Large intestine (tissue), 3 donors: ENCODE measurements at regions not wholly inside any gene's neighbourhood (a gene's known extent, or its start where the extent isn't known, plus 50 kb on each side); places are given as distances from the start of the nearest gene placed in this dataset.

ENCODE experiments used
- DNase-seq, 2 donors: peaks; one replicate each; pipeline versions ENCODE4 v3.0.0 to v3.0.0-alpha.2; 2013
- H3K27ac ChIP-seq: one replicate; pipeline ENCODE4 v1.5.1; 2013; ENCODE audit warnings: low read length
- H3K27me3 ChIP-seq: 2 replicates; pipeline ENCODE4 v1.6.1; 2013; ENCODE audit warnings: low read length; ENCODE audit not compliant: control insufficient read depth, insufficient read depth
- H3K36me3 ChIP-seq: 2 replicates; pipeline ENCODE4 v1.6.1; 2013; ENCODE audit warnings: low read length; ENCODE audit not compliant: control insufficient read depth, insufficient read depth
- H3K4me1 ChIP-seq: one replicate; pipeline ENCODE4 v1.6.1; 2013; ENCODE audit warnings: low read length; ENCODE audit not compliant: control insufficient read depth, insufficient read depth
- H3K4me3 ChIP-seq: one replicate; pipeline ENCODE4 v1.5.1; 2013; ENCODE audit warnings: low read length
- H3K9me3 ChIP-seq: one replicate; pipeline ENCODE4 v1.6.1; 2013; ENCODE audit warnings: mild to moderate bottlenecking, low read depth, low read length, moderate library complexity; ENCODE audit not compliant: control insufficient read depth
- WGBS: methylation state at CpG from one replicate; pipeline ENCODE4 v1.1.5; 2013; ENCODE audit warnings: low lambda C conversion rate; ENCODE audit not compliant: insufficient coverage; 5-methylcytosine and 5-hydroxymethylcytosine counted together

DNA sequence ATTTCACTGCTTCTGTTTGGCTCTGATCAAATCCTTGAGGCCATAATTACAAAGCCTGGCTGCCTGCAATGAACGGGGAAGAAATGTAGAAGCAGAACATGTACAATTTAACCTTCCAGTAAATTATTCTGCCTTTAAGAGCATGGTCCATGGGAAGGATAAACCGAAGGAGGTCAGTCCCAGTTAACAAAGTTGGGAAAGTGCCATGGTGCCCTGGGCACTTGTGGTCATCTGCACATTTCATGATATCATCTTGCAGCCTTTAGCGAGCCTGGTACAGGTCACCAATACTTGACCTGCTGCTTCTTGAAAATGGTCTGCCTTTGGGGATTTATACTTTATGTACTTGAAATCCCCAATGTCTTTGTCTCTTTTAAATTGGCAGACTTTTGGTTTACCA lies 175.9 kb upstream of the KITLG start:
- Histone ChIP-seq H3K27ac (no peak overlapping the region), H3K36me3 (no peaks in the 10 kb centered on the region), H3K27me3 (no peaks in the 10 kb centered on the region), H3K4me3 (no peak overlapping the region), H3K9me3 (no peaks in the 10 kb centered on the region), H3K4me1 (peaks cover 21% of the 10 kb centered on the region)
- no peak for DNase-seq
- 100% methylated on average over 1 of the region's 3 CpGs for WGBS

DNA sequence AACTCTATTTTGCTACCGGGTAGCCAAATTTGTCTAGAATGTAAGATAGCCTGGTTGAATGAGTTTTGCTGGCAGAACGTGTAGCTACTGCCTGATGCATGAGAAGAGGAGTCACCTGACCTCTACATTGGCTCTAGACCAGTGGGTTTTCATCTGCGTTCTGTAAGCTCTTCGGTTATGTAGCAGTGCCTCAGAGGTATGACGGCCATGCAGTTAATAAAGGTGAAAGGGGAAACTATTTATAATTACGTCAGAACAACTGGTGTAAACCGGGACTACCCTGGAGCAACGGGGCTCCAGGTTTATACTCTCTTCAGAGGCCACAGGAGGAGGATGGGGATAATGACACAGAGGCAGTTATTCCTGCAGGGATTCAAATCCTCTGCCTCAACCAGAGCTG lies 173.4 kb upstream of the KITLG start:
- WGBS, result no CpG with 5 or more reads among the region's 8 CpGs
- DNase-seq, result no peak

DNA sequence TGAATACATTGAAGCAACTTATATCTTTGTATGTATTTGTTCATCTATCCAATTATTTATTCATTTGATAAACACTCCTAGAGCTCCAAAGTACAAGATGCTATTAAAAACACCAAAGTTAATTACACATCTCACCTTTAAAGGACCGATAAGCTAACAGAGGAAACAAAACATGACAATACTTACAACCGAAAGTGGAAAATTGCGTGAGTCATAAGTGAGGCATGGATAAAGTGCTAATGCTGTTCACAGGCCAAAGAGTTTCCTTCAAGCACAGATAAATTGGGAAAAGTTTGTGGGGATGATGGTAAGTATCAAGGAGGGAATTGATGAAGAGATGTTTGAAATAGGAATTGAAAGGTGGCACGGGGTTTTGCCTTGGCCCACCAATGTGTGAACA lies 172.8 kb upstream of the KITLG start:
- no peak overlapping the region for H3K4me3 ChIP-seq
- no peaks in the 10 kb centered on the region for H3K27me3 ChIP-seq
- no peaks in the 10 kb centered on the region for H3K36me3 ChIP-seq
- peak overlapping the region; percentile 71 for H3K27ac ChIP-seq
- no peaks in the 10 kb centered on the region for H3K9me3 ChIP-seq
- 58% methylated on average over 4 of the region's 4 CpGs for WGBS
- peak; percentile 42 to 67 for DNase-seq
- H3K4me1 ChIP-seq, result peaks cover 39% of the 10 kb centered on the region

More for the DNA sequence above, 173.4 kb upstream of the KITLG start:
- Histone ChIP-seq H3K4me1 (peaks cover 35% of the 10 kb centered on the region), H3K27me3 (no peaks in the 10 kb centered on the region), H3K36me3 (no peaks in the 10 kb centered on the region), H3K27ac (peak overlapping the region; percentile 71), H3K9me3 (no peaks in the 10 kb centered on the region), H3K4me3 (no peak overlapping the region)

DNA sequence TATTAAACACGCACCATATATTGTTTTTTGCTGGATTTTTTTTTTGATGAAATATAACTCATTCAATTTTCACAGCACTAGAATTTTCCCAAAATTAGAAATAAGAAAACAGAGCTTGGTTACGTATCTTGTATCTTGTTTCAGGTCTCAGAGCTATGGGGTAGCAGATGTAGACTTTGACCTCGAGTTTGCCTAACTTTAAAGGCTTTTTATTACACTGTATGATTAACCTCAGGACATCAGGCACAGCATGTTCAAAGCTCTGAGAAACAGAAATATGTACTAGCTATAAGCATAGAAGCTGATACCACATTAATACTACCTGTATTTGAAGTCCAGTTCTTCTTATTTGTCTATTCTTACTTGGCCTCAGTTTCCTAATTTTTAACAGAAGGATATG lies 171.9 kb upstream of the KITLG start:
- Histone ChIP-seq H3K27ac (peak overlapping the region; percentile 71), H3K9me3 (no peaks in the 10 kb centered on the region), H3K36me3 (no peaks in the 10 kb centered on the region), H3K27me3 (no peaks in the 10 kb centered on the region), H3K4me3 (no peak overlapping the region), H3K4me1 (peaks cover 46% of the 10 kb centered on the region)
- DNase-seq, result peak; percentile 63 to 80
- 67% methylated on average over 2 of the region's 3 CpGs for WGBS

DNA sequence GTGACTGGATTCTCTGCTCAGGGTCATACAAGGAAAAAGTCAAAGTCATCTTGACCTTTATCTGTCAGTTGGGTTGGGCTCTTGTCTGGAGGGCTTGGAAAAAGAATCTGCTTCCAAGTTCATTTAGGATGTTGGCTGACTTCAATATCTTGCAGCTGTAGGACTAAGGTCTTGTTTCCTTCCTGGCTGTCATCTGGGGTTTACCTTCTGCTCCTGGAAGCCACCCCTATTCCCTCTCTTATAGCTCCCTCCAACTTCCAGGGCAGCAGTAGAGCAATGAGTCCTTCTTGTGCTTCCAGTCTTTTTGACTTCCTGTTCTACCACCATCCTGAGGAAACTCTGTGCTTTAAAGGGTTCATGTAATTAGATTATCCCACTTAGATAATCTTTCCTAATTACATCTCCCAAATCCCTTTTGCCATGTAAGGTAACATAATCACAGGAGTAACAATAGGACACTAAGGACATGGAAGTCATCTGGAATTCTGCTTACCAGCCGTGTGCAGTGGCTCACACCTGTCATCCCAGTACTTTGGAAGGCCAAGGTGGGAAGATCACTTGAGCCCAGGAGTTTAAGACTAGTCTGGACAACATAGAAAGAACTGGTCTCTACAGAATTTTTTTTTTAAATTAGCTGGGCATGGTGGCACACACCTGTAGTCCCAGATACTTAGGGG lies 170.7 kb upstream of the KITLG start:
- DNase-seq, result no peak
- Histone ChIP-seq H3K27me3 (no peaks in the 10 kb centered on the region), H3K4me1 (peaks cover 53% of the 10 kb centered on the region), H3K27ac (peak overlapping the region; percentile 53), H3K9me3 (no peaks in the 10 kb centered on the region), H3K36me3 (no peaks in the 10 kb centered on the region), H3K4me3 (no peak overlapping the region)
- WGBS, result no CpG with 5 or more reads among the region's 1 CpG

DNA sequence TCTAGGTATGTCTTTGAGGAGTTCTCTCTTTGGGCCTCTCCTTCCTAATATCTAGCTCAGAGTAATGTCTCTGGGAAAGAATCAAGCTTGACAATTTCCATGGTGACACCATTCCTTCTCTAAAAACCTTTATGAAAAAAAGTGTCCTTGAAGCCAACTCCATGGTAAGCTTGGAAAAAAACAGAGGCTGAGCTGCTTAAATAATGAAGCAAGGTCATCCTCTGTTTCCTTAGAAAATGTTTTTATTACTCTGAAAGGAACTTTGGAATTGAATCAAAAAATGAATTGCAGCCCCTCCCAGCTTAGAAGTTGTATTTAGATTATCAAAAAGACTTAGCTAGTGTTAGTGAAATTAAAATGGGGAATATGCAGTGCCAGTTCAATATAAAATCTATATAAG lies 166.1 kb upstream of the KITLG start:
- no peak overlapping the region for H3K4me3 ChIP-seq
- H3K27ac ChIP-seq, result no peak overlapping the region
- no peaks in the 10 kb centered on the region for H3K9me3 ChIP-seq
- DNase-seq, result peak in 1 of 2 donors; percentile 37
- H3K4me1 ChIP-seq, result peaks cover 35% of the 10 kb centered on the region
- no peaks in the 10 kb centered on the region for H3K27me3 ChIP-seq
- no peaks in the 10 kb centered on the region for H3K36me3 ChIP-seq

DNA sequence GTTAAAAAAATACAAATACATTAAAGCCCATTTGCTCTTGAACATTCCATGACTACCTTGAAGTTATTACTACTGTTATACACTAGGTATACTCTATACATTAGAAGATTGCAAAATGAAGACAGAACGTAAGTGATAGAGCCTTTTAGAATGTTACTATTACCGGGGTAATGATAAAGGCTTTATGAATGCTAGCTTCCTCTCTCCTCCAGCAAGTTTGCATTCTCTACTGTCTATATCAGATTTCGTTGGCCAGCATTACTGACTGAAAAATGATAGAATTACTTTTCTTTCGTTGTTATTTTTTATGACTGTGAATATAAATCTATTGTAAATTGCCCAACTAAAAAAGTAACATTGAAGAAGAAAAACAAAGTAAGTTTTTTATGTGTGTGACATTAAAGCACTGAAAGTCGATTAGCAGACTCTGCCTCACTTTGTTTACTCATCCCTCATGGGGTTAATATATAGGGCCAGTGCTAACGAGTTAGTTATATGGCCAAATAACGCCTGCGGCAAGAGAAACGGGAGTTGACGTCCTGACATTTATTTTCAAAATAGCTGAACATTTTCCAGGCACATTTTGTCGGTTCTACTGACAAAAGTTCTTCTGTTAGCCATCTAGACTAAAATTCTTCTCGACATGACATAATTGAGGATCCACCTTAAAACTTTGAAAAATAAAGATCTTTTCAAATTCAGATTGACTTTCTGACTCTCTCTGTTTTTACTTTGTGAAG lies 163.8 kb upstream of the KITLG start:
- Histone ChIP-seq H3K4me1 (peaks cover 18% of the 10 kb centered on the region), H3K36me3 (no peaks in the 10 kb centered on the region), H3K9me3 (no peaks in the 10 kb centered on the region), H3K4me3 (no peak overlapping the region), H3K27me3 (no peaks in the 10 kb centered on the region), H3K27ac (no peak overlapping the region)
- WGBS, result 77% methylated on average over 3 of the region's 12 CpGs
- DNase-seq, result no peak

DNA sequence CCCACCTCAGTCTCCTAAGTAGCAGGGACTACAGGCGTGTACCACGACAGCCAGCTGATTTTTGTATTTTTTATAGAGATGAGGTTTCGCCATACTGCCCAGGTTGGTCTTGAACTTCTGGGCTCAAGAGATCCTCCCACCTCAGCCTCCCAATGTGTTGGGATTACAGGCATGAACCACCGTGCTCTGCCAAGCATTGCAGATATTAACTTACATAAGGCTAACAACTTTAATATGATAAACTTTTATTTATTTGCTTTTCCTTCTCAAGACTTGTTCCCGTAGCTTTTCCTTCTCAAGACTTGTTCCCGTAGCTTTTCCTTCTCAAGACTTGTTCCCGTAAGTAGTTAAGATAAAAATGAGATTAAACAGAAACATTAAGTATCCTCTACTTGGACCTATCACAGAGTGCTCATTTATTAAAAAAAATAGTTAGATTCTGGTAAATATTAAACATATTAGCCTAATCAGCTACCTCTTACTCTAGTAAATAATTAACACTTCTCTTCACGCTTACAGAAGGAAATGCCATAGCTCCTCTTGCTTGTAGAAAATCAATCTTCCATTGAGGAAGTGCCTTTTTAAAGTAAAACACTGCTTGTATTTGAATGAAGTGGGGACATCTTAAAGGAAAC lies 157.7 kb upstream of the KITLG start:
- peak overlapping the region; percentile 40 for H3K27ac ChIP-seq
- WGBS, result 25% methylated on average over 5 of the region's 8 CpGs
- no peaks in the 10 kb centered on the region for H3K27me3 ChIP-seq
- no peak overlapping the region for H3K4me3 ChIP-seq
- peak in 1 of 2 donors; percentile 55 for DNase-seq
- peaks cover 7% of the 10 kb centered on the region for H3K4me1 ChIP-seq
- no peaks in the 10 kb centered on the region for H3K36me3 ChIP-seq
- no peaks in the 10 kb centered on the region for H3K9me3 ChIP-seq

DNA sequence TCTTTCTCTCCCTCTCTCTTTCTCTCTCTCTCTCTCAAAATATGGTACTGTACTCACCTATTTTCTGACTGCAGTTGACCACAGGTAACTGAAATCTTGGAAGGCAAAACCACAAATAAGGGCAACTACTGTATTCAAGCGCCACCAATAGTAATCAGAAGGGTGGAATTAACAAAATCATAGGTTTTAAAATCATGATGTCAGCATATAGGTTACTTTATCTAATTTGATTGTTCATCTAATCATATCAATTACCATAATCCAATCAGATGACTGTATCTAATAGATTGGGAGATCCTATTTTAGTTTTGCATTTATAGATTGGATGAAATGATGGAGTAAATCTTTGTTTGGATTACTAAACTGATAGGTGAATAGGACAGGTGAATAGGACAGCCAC lies 155.8 kb upstream of the KITLG start:
- no CpG with 5 or more reads among the region's 1 CpG for WGBS
- Histone ChIP-seq H3K9me3 (no peaks in the 10 kb centered on the region), H3K36me3 (no peaks in the 10 kb centered on the region), H3K4me3 (no peak overlapping the region), H3K4me1 (peaks cover 7% of the 10 kb centered on the region), H3K27me3 (no peaks in the 10 kb centered on the region), H3K27ac (no peak overlapping the region)
- DNase-seq, result no peak

DNA sequence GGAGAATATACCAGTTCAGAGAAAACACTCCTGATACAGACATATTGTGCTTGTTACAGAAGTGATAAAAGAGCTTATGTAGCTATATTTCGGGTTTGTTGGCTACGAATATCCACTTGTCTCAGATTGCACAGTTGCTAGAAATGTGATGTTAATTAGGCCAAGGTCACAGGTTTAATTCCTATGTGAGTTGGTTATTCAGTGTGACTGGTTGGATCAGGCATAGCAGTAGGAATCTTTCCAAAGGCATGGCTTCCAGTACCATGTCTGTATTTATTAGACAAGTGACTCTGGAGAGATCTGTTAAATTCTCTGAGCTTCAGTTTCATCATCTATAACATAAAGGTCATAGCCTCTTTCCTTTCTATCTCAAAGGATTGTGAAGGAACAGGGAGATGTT lies 152.7 kb upstream of the KITLG start:
- Histone ChIP-seq H3K4me3 (no peak overlapping the region), H3K27ac (no peak overlapping the region), H3K4me1 (peaks cover 2% of the 10 kb centered on the region), H3K9me3 (no peaks in the 10 kb centered on the region), H3K27me3 (no peaks in the 10 kb centered on the region), H3K36me3 (no peaks in the 10 kb centered on the region)
- DNase-seq, result no peak
- WGBS, result 100% methylated on average over 2 of the region's 2 CpGs
